A549 (cell line): ENCODE measurements at regions not wholly inside any gene's neighbourhood (a gene's known extent, or its start where the extent isn't known, plus 50 kb on each side); places are given as distances from the start of the nearest gene placed in this dataset.

Experiments
- ATAC-seq, 2 experiments: fragments of 200-7000 bp in 1 of 2; fragments of >200 bp in 1 of 2; cut with Nextera tagmentation in 1 of 2; cut with Tn5 transposase in 1 of 2; 3 replicates each; pipeline versions ENCODE4 v1.8.0 to v1.9.1; 2018 to 2020; ENCODE audit warnings: mild to moderate bottlenecking in 1 of 2, moderate library complexity in 1 of 2
- CTCF ChIA-PET: fragments of 300-600 bp; sonication (Branson Sonifier 250); formaldehyde crosslinking; extraction: SDS; loops from one replicate; lab custom pipeline; 2021; ENCODE audit warnings: antibody characterized with exemption, inconsistent platforms; lab: Yijun Ruan, JAX
- POLR2A ChIA-PET: fragments of 350-600 bp; formaldehyde crosslinking; extraction: SDS; loops from one replicate; lab custom pipeline; 2021; ENCODE audit warnings: antibody characterized with exemption, inconsistent platforms; lab: Yijun Ruan, JAX
- DNase-seq, 2 experiments: peaks; one replicate each; pipeline versions ENCODE4 v3.0.0 to v3.0.0-alpha.2; 2011 to 2016; ENCODE audit warnings: low read depth in 1 of 2, low spot score in 1 of 2
- FAIRE-seq: peaks from 2 replicates; lab custom pipeline; 2011; peaks lifted over from hg19 to GRCh38; lab: Jason Lieb, UNC
- H3K27ac ChIP-seq, 2 experiments: fragments of >200 bp; sonication (Bioruptor Twin); formaldehyde crosslinking; 3 replicates each; pipeline ENCODE4 v1.5.1; 2016 to 2017
- H3K4me1 ChIP-seq: fragments of >200 bp; sonication (Bioruptor Twin); formaldehyde crosslinking; 3 replicates; pipeline ENCODE4 v1.6.1; 2016
- H3K4me2 ChIP-seq: fragments of >200 bp; sonication (Bioruptor Twin); formaldehyde crosslinking; 3 replicates; pipeline ENCODE4 v1.6.1; 2016
- H3K4me3 ChIP-seq: fragments of >200 bp; sonication (Bioruptor Twin); formaldehyde crosslinking; 3 replicates; pipeline ENCODE4 v1.5.1; 2016
- H3K9me3 ChIP-seq: fragments of >200 bp; sonication (Bioruptor Twin); formaldehyde crosslinking; 3 replicates; pipeline ENCODE4 v1.6.1; 2016
- CBX2 ChIP-seq: fragments of 200-600 bp; sonication (generic); IDR thresholded peaks from 2 replicates; pipeline ENCODE4 v1.6.1; 2016; ENCODE audit warnings: low read depth, mild to moderate bottlenecking, borderline replicate concordance
- CEBPB ChIP-seq, 2 experiments: fragments of >200 bp in 1 of 2; sonication (Bioruptor Twin) in 1 of 2; formaldehyde crosslinking in 1 of 2; IDR thresholded peaks; 2 replicates each; pipeline ENCODE4 v1.6.1; 2012 to 2016
- CHD2 ChIP-seq: fragments of 150-350 bp; IDR thresholded peaks from 2 replicates; pipeline ENCODE4 v1.6.1; 2014; ENCODE audit warnings: low read length; ENCODE audit not compliant: partially characterized antibody
- CHD4 ChIP-seq: fragments of 200-600 bp; sonication (generic); IDR thresholded peaks from 2 replicates; pipeline ENCODE4 v1.6.1; 2016; ENCODE audit warnings: antibody characterized with exemption, mild to moderate bottlenecking, borderline replicate concordance
- CTCF ChIP-seq: fragments of >200 bp; sonication (Bioruptor Twin); formaldehyde crosslinking; IDR thresholded peaks from 3 replicates; pipeline ENCODE4 v1.5.1; 2016
- EHF ChIP-seq: fragments of 250-450 bp; sonication (Bioruptor Pico); IDR thresholded peaks from 2 replicates; pipeline ENCODE4 v1.5.0; 2020; ENCODE audit warnings: mild to moderate bottlenecking
- EHMT2 ChIP-seq: fragments of 200-600 bp; sonication (generic); IDR thresholded peaks from 2 replicates; pipeline ENCODE4 v1.6.1; 2016; ENCODE audit warnings: antibody characterized with exemption, low read depth, mild to moderate bottlenecking, moderate library complexity
- EP300 ChIP-seq, 2 experiments: fragments of >200 bp; sonication (Bioruptor Twin); formaldehyde crosslinking; IDR thresholded peaks; 2 replicates in 1 of 2; 3 replicates in 1 of 2; pipeline ENCODE4 v1.6.1; 2016 to 2017
- ESRRA ChIP-seq: fragments of 150-350 bp; IDR thresholded peaks from 2 replicates; pipeline ENCODE4 v1.6.1; 2014; ENCODE audit warnings: mild to moderate bottlenecking, low read length, borderline replicate concordance
- HMGXB4 ChIP-seq: fragments of 250-450 bp; sonication (Bioruptor Pico); IDR thresholded peaks from 2 replicates; pipeline ENCODE4 v1.5.0; 2021; ENCODE audit warnings: mild to moderate bottlenecking, moderate library complexity, borderline replicate concordance
- KDM1A ChIP-seq: fragments of 200-600 bp; sonication (generic); IDR thresholded peaks from 2 replicates; pipeline ENCODE4 v1.6.1; 2016; ENCODE audit warnings: low read depth, mild to moderate bottlenecking
- KDM5A ChIP-seq: fragments of 200-600 bp; sonication (generic); IDR thresholded peaks from 2 replicates; pipeline ENCODE4 v1.6.1; 2016; ENCODE audit warnings: antibody characterized with exemption, mild to moderate bottlenecking
- MAX ChIP-seq: IDR thresholded peaks from 2 replicates; pipeline ENCODE4 v1.6.1; 2012
- NFE2L2 ChIP-seq: fragments of 150-350 bp; conservative IDR thresholded peaks from 2 replicates; pipeline ENCODE4 v1.6.1; 2014; ENCODE audit warnings: low read length
- NR3C1 ChIP-seq: fragments of >200 bp; sonication (Bioruptor Twin); formaldehyde crosslinking; IDR thresholded peaks from 3 replicates; pipeline ENCODE4 v1.6.1; 2017
- PHF8 ChIP-seq: fragments of 200-600 bp; sonication (generic); IDR thresholded peaks from 2 replicates; pipeline ENCODE4 v1.6.1; 2016; ENCODE audit warnings: low read depth, mild to moderate bottlenecking, antibody characterized with exemption, moderate library complexity, borderline replicate concordance
- SMC3 ChIP-seq: fragments of >200 bp; sonication (Bioruptor Twin); formaldehyde crosslinking; IDR thresholded peaks from 3 replicates; pipeline ENCODE4 v1.6.1; 2018; ENCODE audit warnings: inconsistent platforms
- TFCP2L1 ChIP-seq: fragments of 250-450 bp; sonication (Bioruptor Pico); IDR thresholded peaks from 2 replicates; pipeline ENCODE4 v1.5.0; 2021; ENCODE audit warnings: mild to moderate bottlenecking
- ZC3H11A ChIP-seq: fragments of 450-650 bp; IDR thresholded peaks from 2 replicates; pipeline ENCODE4 v1.6.1; 2014; ENCODE audit warnings: antibody characterized with exemption, mild to moderate bottlenecking
- ZFP36 ChIP-seq: fragments of 450-650 bp; IDR thresholded peaks from 2 replicates; pipeline ENCODE4 v1.6.1; 2014; ENCODE audit warnings: borderline replicate concordance; ENCODE audit not compliant: partially characterized antibody
- WGBS: methylation state at CpG from one replicate; pipeline ENCODE4 v1.1.6; 2017; ENCODE audit errors: missing lambda C conversion rate; 5-methylcytosine and 5-hydroxymethylcytosine counted together

- FAIRE-seq = no peak
- whole genome bisulfite sequencing = 21% methylated on average over 8 of the region's 13 CpGs
- CTCF ChIA-PET = no interaction called here
These were observed 497.2 kb upstream of the PIK3C3 start for GRCh38 chr18:41457765-41458326.

GRCh38 chr18:41456831-41457230 lies 498.2 kb upstream of the PIK3C3 start:
- FAIRE-seq (no peak), DNase-seq (no peak), ATAC-seq (no peak)
- H3K9me3 ChIP-seq = no peaks in the 10 kb centered on the region
- no peaks in the 10 kb centered on the region for H3K4me1 ChIP-seq
- H3K4me3 ChIP-seq = no peak overlapping the region
- POLR2A ChIA-PET = no interaction called here
- TF ChIP-seq CEBPB (IDR thresholded peaks at IDR 0.05) (no peak), ZC3H11A (no peak), ZFP36 (no peak), HMGXB4 (CRISPR knock-in tag) (no peak), ESRRA (no peak), KDM1A (no peak), NFE2L2 (no peak), CHD4 (no peak), PHF8 (no peak), EP300 (IDR thresholded peaks at IDR 0.05) (no peak), CBX2 (no peak), CTCF (no peak), NR3C1 (no peak), MAX (no peak), KDM5A (no peak)
- 6% methylated on average over 4 of the region's 4 CpGs for WGBS
- H3K4me2 ChIP-seq = no peak overlapping the region
- CTCF ChIA-PET = no interaction called here
- no peak overlapping the region for H3K27ac ChIP-seq

More at GRCh38 chr18:41457765-41458326, 497.2 kb upstream of the PIK3C3 start:
- DNase-seq = no peak
- Histone ChIP-seq H3K4me2 (no peak overlapping the region), H3K27ac (no peak overlapping the region), H3K4me3 (no peak overlapping the region), H3K9me3 (no peaks in the 10 kb centered on the region), H3K4me1 (no peaks in the 10 kb centered on the region)
- POLR2A ChIA-PET = no interaction called here
- TF ChIP-seq CHD2 (no peak), SMC3 (no peak), EHF (CRISPR knock-in tag) (no peak), CTCF (no peak), EHMT2 (no peak), TFCP2L1 (CRISPR knock-in tag) (no peak)
- no peak for ATAC-seq
